GM04504 (cell line): ENCODE measurements at regions not wholly inside any gene's neighbourhood (a gene's known extent, or its start where the extent isn't known, plus 50 kb on each side); places are given as distances from the start of the nearest gene placed in this dataset.

Experiments used
- DNase-seq: peaks from one replicate; pipeline ENCODE4 v3.0.0-alpha.2; 2012; ENCODE audit warnings: low read depth

GRCh38 chr14:73800970-73801515 is 50.6 kb upstream of the PTGR2 start:
- DNase-seq, result no peak

- DNase-seq, result no peak
These were observed 53.9 kb upstream of the PTGR2 start for GRCh38 chr14:73797543-73798265.

GRCh38 chr14:73796893-73797542 is 54.6 kb upstream of the PTGR2 start:
- DNase-seq, result no peak

GRCh38 chr14:73796415-73796814 is 55.2 kb upstream of the PTGR2 start:
- DNase-seq, result no peak

GRCh38 chr14:73795974-73796373 is 55.7 kb upstream of the PTGR2 start:
- no peak for DNase-seq

- no peak for DNase-seq
These were observed 56.2 kb upstream of the PTGR2 start for GRCh38 chr14:73795466-73795865.

- no peak for DNase-seq
These were observed 57.5 kb upstream of the PTGR2 start for GRCh38 chr14:73794146-73794545.

GRCh38 chr14:73792481-73792880 is 59.1 kb upstream of the PTGR2 start:
- DNase-seq, result no peak

GRCh38 chr14:73789989-73790581 is 61.5 kb upstream of the PTGR2 start:
- peak; percentile 94 for DNase-seq

- DNase-seq, result no peak
These were observed 62.7 kb upstream of the PTGR2 start for GRCh38 chr14:73788701-73789551.

GRCh38 chr14:73788317-73788598 is 63.4 kb upstream of the PTGR2 start:
- no peak for DNase-seq

- no peak for DNase-seq
These were observed 63.9 kb upstream of the PTGR2 start for GRCh38 chr14:73787486-73788316.

- no peak for DNase-seq
These were observed 64.8 kb upstream of the PTGR2 start for GRCh38 chr14:73786636-73787485.

GRCh38 chr14:73785834-73786635 is 65.6 kb upstream of the PTGR2 start:
- peak; percentile 87 for DNase-seq

GRCh38 chr14:73785336-73785833 is 66.2 kb upstream of the PTGR2 start:
- DNase-seq, result peak; percentile 78

GRCh38 chr14:73784988-73785313 is 66.7 kb upstream of the PTGR2 start:
- DNase-seq, result no peak

- peak; percentile 51 for DNase-seq
These were observed 67.2 kb upstream of the PTGR2 start for GRCh38 chr14:73784181-73784987.

GRCh38 chr14:73783107-73783727 is 68.4 kb upstream of the PTGR2 start:
- DNase-seq, result no peak
